T follicular helper cell (primary cell): ENCODE measurements at regions not wholly inside any gene's neighbourhood (a gene's known extent, or its start where the extent isn't known, plus 50 kb on each side); places are given as distances from the start of the nearest gene placed in this dataset.
"Not testable (repeated sequence)": the region's sequence is repeated elsewhere in the genome, so short reads cannot be mapped to it uniquely, and the experiment has no call there.

Experiments
- DNase-seq: peaks from one replicate; pipeline ENCODE4 v3.0.0-alpha.2; 2020; ENCODE audit warnings: low read depth

DNA sequence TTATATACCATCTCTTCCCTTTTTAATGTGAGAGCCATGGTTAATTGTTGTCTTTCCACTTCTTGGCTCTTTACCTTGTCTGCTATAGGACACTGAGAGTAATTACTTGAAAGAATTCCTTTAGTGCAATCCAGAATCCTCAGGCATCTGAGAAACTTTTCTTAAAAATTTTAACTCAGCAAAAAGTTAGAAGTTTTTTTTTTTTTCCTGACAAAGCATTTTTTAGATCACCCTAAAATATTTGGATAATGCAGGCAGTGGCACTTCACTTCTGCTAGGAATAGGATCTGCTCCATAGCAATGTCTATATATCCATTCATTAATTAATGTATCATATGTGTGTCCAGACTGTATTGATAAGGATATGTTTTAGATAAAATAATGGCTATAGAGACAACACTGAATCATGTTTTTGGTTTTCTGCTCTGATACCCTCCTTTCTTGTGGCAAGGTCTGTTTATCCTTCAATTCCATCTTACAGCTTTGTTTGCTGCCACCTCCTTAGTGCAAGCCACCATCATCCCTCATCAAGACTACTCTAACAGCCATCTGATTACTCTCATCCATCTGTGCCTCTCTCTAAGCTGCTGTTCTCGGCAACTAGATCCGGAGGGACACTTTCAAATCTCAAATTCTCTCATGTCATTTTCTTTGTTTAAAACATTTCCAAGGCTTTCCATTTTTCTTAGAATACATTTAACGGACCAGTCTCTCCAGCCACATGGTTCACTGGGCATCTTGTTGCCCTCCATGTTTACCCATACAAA is 563.5 kb downstream of the EDEM1 start:
- no peak for DNase-seq

DNA sequence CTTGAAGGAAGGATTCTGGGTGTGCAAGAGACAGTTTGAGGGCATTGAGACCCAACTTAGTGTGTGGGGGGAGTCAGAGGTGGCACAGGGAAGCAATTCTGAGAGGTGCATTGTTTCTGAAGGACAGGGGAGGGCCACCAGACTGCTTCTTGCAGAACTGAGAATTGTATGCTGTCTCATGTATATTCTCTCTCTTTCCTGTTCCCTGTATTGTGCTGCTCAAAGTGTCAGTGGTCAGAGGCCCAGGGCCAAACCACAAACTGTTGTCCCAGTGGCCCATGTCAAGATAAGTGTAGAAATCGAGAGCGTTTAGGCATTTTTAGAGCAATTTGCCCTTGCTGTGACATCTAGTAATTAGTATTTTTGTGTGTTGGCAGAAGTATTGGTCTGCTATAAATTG is 567.1 kb downstream of the EDEM1 start:
- no peak for DNase-seq

DNA sequence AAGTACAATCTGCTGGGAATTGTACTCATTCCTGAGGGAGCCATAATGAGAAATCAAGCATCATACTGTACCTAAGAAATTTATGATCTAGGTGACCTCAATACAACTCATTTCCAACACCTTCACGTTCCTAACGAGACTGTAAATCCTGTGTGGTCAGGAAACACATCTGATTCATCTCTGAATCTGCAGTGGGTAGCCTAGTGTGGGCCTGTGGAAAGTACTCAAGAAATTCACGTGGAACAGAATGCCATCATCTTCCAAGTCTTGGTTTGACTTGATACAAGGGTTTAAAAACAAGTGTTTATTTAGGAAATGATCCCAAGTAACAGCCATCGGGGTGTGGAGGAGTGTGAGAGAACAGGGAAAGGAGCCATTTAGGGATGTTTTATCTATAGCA is 568.9 kb downstream of the EDEM1 start:
- DNase-seq = no peak

DNA sequence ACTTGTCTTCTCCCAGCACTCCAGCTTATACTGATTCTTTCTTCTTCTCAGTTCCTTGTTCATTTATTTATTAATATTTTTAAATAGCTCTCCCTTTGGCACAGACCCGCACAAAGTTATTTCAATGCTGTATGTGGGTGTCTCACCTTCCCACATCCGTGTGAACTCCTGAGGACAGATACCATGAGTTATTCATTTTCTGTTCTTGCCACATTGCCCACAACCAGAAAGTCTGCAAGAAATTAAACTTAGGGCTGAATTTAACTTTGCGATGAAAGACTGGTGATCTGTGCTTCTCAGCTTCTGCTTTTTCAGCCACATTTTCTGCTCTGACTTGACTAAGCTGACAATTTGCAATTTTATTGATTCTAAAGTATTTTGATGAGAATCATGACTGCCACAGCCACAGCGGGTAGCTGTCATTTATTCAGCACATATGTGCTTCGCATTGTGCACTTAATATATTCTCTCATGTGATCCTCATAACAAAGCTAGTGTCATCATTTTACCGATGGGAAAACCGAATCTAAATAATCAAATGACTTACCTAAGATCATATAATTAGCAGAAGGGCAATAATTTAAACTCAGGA is 569.8 kb downstream of the EDEM1 start:
- no peak for DNase-seq

DNA sequence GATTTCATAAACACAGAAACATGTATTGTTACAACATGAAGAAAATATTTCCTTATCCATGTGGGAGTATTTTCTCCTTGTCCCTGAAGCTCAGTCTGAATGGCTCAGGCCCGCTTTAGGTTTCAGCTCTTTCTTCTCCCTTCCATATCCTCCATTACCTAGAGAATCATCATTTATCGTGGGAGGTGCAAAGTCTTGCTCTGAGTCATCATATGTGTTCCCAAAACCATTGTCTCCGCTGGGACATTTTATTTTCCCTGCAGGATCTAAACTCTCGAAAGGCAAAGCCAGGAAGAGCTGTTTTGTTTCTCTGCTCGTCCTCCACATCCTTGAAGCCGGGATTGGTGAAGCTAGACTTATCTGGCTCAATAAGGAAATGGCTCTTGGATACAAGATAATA is 571.2 kb downstream of the EDEM1 start:
- no peak for DNase-seq

DNA sequence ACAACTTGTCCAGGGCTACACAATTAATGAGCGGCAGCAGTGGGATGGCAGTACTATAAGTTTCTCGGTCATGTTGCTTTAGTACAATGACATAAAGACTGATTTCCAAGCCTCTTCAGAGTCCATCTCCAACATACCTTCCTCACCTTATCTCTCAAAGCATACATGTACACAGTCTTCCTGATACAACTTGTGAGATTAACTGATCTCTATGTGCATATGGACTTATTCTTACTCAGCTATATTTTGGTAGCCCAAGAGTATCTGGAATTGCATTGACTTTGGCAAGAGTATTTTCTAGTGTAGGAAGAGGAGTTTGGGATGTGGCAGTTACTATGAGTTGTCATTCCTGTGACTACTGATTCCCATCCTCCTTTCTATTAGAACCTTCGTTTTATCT is 575.0 kb downstream of the EDEM1 start:
- DNase-seq = no peak

DNA sequence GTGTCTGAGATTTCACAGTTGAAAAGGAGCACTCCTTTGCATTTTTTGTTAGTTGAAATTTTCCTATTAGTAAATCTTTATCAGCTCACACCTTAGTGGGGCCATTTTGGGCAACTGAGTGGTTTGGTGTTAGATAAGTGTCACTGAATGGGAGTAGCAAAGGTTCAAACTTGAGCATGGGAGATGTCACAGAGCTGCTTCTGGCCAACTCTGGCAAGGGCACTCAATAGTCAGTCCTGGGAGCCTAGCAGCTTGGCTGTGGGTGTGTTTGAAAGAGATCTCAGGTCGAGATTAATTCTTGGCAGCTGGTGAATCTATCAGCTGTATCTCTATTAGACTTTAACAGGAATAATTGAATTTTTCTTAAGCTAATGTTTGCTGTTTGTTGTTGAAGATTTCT is 579.3 kb downstream of the EDEM1 start:
- DNase-seq = no peak

DNA sequence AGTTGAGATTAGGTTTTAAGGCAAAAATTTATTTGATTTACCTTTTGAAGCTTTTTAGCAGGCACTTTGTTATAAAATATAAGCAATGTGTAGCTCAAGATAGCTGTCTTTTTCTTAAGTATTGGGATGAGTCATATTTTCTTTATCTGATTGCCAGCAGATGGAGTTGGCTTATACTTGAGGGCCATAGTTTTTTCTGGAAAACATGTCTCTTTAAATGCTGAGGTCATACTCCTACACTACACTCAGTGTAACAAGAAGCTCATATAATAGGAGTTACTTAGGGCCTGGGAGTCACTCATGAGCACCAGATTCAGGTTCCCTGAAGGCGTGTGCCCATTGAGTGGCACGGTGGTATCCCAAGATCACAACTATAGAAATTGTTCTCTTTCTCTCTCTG is 579.8 kb downstream of the EDEM1 start:
- no peak for DNase-seq

DNA sequence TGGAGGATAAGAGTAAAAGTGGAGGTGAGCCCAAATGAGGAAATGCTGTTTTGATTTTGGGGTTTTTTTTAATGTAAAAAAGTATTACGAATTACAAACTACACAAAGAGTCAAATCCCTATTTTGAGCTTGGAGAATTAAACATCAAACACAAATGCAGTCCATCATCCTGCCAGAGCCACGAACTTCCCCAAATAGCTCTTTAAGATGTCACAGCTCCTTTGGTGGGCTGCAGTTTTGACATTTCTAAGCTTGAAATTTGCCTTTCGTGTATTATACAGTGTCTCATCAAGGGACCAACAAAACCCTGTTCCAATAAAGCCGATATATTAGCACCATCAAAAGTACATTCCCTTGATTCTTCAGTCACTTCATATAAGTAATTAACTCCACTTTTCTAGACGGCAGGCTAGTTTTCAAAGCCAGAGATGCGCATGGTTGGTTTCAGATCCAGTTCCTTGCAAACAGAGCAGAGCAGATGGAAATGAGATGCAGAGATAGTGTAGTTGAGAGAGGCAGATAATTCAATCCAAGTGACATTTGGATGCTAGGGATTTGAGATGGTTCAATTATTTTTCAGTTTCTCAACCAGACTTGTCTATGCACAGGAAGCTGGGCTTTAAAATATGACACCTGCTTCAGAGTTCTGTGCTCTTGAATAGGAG is 580.9 kb downstream of the EDEM1 start:
- no peak for DNase-seq

DNA sequence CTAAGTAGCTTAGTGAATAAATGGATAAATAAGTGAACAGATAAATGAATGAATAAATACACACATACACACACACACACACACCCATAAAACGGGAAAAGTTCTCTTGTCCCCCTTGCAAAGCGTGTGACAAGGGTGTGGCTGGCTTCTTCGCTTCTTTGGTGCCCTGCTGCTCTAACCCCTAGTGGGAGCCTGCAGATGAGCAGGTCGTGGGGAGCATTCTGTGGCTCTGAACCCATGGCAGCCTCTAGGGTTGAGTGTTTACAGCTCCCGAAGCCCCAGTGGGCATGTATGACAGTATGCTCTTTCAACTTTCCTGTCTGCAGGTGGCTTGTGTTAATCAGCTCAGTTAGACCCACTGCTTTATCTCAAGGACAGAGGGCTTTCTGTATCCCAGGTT is 582.3 kb downstream of the EDEM1 start:
- no peak for DNase-seq

DNA sequence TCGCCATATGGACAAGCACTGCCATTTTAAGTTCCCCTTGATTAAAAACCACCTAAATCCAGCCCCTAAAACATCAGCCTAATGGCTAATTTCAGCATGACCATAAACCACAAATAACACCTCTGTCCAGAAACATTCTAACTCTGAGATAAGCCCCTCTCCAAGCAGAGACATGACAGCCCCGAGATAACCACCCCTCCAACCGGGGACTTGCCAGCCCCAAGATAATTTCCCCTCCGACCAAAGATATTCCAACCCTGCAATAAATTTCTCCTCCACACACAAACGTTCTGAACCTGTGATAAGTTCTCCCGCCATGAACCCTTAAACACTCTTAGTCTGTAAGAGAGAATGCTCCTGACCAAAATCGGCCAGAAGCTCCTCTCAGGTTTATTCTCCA is 586.8 kb downstream of the EDEM1 start:
- DNase-seq = no peak

DNA sequence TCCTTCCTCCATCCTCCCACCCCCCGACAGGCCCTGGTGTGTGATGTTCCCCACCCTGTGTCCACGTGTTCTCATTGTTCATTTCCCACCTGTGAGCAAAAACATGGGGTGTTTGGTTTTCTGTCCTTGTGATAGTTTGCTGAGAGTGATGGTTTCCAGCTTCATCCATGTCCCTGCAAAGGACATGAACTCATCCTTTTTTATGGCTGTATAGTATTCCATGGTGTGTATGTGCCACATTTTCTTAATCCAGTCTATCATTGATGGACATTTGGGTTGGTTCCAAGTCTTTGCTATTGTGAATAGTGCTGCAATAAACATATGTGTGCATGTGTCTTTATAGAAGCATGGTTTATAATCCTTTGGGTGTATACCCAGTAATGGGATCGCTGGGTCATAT is 587.6 kb downstream of the EDEM1 start:
- not testable (repeated sequence) for DNase-seq

DNA sequence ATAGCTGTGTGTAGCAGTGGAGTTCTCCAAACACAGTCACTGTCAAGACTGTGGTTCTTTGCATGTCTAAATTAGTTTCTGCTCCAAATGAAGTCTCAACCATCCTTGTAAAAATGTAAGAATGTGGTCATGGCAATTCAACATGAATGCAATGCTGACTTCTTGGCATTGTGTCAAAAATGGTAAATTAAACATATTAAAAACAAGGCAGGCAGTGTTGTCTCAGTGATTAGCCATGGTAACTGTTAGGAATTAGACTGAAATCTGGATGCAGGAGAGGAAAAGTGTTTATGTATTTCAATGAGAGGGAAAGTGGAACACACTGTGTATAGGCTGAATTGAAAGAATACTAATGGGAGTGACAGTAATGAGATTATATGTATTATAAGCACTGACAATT is 597.2 kb downstream of the EDEM1 start:
- no peak for DNase-seq

DNA sequence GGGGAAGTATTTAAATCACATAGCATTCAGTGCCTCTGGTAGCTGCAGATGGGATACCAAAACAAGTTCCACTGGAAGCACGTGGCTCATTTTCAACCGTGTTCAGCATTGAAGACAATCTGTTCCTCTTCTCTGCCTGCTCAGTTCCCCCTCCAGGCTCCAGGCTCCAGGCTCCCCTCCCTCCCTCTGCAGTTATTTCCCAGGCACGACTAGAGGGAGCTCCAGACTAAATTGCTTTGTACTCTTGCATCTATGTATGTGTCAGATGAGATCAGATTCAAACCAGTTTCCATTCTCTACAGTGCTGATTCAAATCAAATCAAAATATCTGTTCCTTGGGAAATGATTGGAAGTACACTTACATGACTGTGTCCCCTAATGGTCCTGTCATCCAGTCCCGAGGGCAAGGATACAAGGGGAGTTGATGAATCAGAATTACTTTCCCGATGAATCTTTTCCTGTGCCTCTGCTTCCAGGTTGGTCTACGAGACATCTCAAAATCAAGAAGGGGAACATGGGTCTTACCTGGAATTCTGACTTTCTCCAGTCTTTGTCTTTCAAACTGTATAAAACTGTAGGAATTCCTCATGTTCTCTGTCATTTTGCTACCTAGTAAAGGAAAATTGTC is 600.5 kb downstream of the EDEM1 start:
- DNase-seq = no peak

DNA sequence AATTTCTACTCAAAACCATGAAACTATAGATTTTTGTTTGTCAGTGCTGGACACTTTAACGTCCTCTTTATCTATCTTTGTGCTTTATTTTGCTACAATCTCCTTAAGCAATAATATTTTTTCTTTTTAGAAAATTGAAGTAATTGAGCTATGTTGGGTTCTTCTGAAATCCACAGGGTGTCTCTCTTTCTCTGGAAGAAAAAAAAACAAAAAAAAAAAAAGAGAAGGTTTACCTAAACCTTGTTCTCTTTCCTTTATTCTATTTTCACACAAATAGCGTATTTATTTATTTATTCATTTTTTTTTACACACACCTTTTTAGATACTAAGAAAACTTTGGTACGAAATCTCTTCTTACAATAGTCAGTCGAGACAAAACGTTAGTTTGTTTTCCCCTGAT is 601.0 kb downstream of the EDEM1 start:
- DNase-seq = no peak

DNA sequence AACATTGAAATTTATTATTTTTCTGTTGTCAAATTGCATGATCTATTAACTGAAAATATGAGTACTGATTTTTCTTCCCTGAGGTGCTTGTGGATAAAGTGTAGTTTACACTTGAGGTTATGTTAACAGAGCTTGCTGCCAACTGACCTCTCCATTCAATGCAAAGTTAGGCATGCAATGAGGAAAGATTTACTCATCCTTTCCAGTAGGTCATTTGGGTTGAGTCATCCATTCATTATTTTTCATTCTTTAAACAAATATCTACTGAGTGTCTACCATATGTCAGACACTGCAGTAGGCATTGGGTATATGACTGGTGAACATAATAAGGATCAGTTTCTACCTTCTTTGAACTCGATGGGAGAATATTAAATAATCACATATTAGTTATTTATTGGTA is 604.1 kb downstream of the EDEM1 start:
- DNase-seq = no peak

DNA sequence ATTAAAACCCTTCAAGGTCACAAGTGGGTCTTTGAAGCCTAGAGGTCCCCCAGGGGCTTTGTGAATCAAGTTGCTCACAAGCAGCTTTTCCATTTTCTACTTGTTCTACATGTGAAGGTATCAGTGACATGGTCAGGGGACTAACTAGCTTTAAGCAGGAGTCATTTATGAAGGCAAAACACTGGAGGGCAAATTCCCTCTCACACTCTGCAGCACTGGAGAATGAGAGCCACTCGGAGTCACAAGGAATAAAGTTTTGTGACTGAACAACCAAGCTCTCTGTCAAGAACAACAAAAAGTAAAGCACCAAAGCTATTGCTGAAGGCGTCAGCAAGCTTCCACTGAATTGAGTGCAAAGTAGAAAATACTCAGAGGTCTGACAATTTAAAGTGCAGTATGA is 609.0 kb downstream of the EDEM1 start:
- no peak for DNase-seq

DNA sequence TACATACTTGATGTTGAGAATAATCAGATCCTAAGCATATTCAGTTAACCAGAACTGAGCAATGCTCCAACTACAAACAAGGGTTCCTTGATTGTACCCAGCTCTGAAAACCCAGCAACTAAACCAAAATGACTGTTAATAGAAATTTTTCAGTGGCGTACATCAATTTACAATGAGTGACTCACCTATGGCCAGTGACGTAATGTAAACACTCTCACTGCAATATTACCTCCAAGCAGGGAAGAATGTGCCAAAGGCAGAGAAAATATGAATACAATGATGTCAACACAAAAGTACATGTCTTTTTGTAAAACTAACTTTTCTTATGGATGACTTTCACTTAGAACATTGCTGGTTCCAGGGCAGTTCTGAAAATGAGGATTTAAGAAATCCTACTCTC is 611.3 kb downstream of the EDEM1 start:
- no peak for DNase-seq

DNA sequence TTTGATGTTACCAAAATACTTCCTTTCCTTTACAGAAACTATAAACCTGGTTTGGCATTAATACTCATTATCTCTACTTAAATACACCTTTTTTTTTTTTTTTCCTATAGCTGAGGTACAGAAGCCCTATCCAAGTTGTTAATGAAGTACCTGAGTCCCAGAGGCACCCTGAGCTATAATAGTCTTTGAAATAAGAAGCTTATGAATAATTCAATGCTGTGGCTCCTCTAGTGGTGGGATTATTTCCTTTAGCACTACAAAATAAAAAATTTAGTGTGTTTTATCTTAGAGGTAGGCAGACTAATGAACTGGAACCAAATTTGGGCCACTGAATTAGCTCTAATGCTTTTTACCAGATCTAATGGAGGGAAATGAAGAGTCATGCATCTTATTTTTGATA is 611.9 kb downstream of the EDEM1 start:
- no peak for DNase-seq

DNA sequence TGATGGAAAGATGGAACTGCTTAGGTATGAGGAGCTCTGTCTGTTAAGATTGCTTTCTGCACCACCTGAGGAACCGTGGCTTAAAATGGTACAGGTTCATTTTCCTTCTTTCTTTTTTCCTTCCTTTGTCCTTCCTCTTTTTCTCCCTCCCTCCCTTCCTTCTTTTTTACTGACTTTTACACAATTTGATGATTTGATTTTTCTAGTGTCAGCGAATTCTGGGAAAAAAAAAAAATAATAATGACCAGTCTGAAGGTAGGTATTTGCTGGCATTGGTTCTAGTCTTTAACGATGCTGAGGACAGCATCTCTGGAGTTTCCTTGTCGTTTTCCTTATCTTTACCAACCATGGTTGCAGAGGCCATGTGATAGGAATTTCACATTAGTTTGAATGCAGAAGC is 613.5 kb downstream of the EDEM1 start:
- no peak for DNase-seq

DNA sequence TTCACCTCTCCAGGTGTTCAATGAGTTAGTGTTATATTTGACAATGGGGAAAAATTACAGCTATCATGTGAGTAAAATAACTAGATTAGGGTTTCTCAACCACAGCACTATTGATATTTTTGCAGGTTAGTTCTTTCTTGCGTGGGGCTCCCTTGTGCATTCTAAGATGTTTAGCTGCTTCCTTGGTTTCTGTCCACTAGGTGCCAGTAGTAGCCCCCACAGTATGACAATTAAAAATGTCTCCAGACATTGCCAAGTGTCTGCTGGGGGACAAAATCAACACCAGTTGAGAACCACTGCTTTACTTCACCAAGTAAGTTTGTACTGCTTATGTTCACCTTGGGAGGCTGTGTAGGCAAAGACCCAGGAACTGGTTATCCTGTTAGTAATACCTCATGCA is 618.7 kb downstream of the EDEM1 start:
- DNase-seq = no peak

DNA sequence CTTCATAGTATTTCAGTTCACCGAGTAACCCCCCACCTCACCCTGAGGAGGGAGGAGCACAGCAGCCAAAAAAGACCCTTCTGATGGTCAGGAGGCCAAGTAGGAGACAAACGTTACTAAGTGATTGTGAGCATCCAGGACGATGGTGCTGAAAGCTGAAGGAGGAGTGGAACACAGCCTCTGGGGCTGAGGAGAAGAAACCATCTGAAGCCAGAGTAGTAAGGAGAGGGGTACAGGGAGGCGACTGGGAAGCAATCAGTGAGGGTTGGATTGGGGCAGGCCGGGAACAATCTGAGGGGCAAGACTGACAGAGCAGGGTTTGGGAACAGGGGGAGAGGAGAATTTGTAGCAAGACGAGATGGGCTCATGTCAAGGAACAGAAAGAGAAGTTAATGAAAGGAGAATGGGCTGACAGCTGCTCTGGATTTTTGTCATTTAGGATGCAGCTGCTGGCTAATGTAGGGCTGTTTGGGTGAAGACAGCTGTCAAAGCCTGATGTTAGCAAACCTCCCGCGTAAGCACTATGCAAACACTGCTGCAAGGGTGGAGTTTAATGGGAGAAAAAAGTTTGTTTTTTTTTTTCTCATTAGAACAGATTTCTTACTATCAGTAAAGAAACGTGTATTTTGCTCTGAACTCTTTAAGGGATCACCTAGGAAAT is 622.2 kb downstream of the EDEM1 start:
- DNase-seq = no peak

DNA sequence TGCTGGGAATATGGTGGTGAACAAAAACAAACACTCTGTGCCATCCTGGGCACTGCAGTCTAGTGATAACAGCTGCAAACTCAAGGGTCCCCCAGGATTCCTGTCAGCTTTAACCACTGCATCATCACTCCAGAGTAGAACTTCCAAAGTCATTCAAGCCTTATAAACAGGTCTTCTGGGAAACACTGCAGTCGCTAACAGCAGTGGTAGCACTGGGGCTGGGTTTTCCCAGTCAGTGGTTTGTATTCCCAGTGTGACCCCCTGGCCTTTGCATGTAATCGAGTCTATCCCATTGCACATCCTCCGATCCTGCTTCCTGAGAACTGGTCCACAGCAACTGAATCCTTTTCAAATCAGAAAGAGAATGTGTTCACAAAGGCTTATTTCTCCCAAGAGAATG is 623.5 kb downstream of the EDEM1 start:
- DNase-seq = no peak
